Left kidney (tissue), 1 donor: ENCODE measurements at regions not wholly inside any gene's neighbourhood (a gene's known extent, or its start where the extent isn't known, plus 50 kb on each side); places are given as distances from the start of the nearest gene placed in this dataset.
"Not testable (repeated sequence)": the region's sequence is repeated elsewhere in the genome, so short reads cannot be mapped to it uniquely, and the experiment has no call there.

Experiments
- DNase-seq: peaks from one replicate; pipeline ENCODE4 v3.0.0-alpha.2; 2013

- no peak for DNase-seq
Observed at GRCh38 chr18:997499-997898, 92.8 kb downstream of the ADCYAP1 start.

DNA sequence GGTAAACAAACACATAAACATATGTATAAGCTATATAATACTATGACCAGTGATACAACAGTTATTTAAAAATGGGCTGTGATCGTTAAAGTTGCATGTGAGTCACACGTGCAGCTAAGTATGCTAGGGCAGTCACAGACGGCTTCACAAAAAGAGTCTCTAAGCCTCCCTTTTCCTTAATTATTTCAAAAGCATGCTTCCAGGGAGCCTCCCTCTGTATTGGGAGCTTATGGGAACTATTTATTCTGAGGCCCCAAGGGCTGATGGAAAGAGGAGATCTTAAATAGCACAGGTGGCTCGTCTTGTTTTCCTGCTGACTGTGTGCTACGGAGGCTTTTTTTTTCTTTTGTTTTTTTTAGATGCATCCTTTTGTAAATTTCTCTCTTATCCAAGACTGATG is 94.3 kb downstream of the ADCYAP1 start:
- no peak for DNase-seq

DNA sequence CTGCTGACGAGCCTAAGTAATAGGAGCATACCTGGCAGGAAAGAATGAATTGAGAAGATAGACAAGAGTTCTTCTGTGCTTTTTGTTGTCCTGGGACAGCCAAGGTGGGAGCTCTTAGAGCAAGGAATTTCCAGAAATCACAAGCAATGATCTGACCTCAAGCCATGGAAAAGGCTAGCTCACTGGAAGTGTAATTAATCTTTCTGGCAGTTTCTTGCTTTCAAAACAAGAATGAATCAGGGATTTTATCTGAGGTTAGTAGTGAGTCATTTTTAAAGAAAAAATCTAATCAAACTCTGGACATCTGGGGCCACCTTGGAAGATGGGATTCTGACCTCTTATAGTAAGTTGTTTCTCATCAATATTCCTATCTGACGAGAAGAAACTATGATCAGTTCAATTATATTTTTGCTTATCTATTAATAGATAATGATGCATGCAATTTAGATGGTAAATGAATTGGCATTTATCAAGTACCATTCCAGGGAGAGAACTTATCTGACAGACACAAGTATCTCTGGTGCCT is 98.0 kb downstream of the ADCYAP1 start:
- DNase-seq: no peak

DNA sequence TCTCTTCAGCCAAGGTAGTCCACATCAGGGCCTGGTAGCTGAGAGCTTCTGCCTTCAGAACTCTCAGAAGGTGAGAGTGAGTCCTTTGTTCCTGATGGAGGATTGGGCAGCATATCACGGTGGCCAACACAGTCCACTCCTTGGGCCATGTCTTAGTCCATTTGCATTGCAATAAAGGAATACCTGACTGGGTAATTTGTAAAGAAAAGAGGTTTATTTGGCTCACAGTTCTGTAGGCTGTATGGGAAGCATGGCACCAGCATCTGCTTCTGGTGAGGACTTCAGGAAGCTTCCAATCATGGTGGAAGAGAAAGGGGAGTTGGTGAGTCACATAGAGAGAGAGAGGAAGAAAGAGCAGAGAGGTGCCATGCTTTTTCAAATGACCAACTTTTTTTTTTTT is 98.8 kb downstream of the ADCYAP1 start:
- DNase-seq: no peak

DNA sequence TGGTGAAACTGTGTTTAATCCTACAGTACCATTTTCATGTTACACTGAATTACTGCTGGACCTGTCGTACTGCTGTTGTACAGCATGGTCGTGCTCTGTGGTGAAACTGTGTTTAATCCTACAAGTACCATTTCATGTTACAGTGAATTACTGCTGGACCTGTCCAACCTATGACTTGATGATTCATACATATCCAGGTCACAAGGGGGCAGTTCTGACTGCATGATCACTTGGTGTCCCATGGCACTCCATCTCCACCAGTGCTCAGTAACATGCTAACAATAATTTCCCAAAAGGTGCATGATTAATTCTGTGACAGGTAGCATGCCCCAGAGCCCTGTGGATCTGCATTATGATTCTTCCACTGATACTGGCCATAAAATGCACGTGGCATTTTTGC is 101.6 kb downstream of the ADCYAP1 start:
- no peak for DNase-seq

DNA sequence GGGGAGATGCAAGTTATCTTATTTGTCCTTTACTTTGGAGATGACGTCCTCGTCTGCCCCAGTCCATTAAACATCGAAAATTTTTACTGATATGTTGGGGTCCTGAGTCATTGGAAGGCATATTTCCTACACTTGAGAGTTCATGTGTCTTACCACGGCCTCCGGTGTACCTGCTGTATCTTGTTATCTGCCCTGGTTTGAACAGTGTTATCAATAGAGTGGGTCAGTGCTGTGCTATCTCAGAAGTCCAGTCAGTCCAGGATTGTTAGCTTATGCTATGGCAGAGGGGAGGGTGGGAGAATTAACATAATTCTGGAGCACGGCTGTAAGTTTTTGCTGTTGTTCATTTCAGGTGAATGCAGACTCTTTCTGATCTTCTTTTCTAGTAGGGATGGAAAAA is 102.3 kb downstream of the ADCYAP1 start:
- DNase-seq: no peak

- DNase-seq: no peak
Observed at GRCh38 chr18:1011349-1011748, 106.7 kb downstream of the ADCYAP1 start.

- DNase-seq: no peak
Observed at GRCh38 chr18:1012775-1013174, 108.1 kb downstream of the ADCYAP1 start.

DNA sequence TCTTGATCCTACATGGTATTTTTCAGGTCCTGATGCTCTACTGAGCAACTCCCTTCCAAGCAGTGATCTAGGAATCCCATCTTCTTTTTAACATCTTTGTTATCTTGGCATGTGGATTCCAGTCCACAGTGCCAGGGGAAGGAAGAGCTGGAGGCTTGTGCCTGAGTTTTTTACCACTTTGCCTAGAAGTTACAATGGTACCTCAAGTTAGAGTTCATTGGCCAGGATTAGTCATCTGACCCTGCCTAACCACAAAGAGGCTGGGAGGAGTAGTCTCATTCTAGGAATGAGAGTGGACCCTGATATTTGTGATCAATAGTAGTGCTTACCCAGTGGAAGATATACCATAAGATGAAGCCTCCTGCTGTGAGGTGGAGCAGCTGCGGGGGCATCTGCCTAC is 109.3 kb downstream of the ADCYAP1 start:
- no peak for DNase-seq

- no peak for DNase-seq
Observed at GRCh38 chr18:1014509-1014908, 109.8 kb downstream of the ADCYAP1 start.

GRCh38 chr18:1014951-1015624 is 110.4 kb downstream of the ADCYAP1 start:
- DNase-seq: no peak

DNA sequence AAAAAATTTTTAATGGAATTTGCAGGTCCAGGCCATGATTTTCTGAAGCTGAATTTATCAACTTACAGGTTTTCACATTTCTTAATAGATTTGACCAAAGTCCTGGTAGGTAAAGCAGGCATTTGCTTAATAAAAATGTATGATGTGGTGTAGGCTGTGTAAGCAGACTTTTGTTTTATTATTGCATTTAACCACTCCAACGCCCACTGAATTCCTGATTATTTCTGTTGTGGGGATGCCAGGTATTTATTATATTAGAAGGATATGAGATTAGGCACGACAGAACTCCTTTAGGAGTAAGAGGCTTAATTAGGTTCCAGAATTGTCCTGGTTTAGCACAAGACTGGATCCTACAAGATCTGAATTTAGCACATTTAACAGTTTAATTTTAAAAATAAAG is 111.1 kb downstream of the ADCYAP1 start:
- DNase-seq: no peak

- no peak for DNase-seq
Observed at GRCh38 chr18:1017227-1018058, 112.8 kb downstream of the ADCYAP1 start.

GRCh38 chr18:1018181-1018681 is 113.6 kb downstream of the ADCYAP1 start:
- no peak for DNase-seq

GRCh38 chr18:1019191-1019590 is 114.5 kb downstream of the ADCYAP1 start:
- DNase-seq: no peak

GRCh38 chr18:1020731-1021344 is 116.2 kb downstream of the ADCYAP1 start:
- DNase-seq: no peak

- no peak for DNase-seq
Observed at GRCh38 chr18:1026930-1027329, 122.3 kb downstream of the ADCYAP1 start.

GRCh38 chr18:1033092-1033491 is 128.4 kb downstream of the ADCYAP1 start:
- not testable (repeated sequence) for DNase-seq

DNA sequence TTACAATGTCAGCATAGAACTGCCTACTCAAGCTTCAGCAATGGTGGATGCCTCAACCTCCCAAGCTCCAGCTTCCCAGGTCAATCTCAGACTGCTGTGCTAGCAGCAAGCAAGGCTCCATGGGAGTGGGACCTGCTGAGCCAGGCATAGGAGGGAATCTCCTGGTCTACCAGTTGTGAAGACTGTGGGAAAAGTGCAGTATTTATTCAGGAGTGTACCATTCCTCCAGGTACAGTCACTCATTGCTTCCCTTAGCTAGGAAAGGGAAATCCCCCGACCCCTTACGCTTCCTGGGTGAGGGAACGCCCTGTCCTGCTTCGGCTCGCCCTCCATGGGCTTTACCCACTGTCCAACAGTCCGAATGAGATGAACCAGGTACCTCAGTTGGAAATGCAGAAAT is 130.3 kb downstream of the ADCYAP1 start:
- DNase-seq: no peak

GRCh38 chr18:1036926-1037325 is 132.3 kb downstream of the ADCYAP1 start:
- no peak for DNase-seq

DNA sequence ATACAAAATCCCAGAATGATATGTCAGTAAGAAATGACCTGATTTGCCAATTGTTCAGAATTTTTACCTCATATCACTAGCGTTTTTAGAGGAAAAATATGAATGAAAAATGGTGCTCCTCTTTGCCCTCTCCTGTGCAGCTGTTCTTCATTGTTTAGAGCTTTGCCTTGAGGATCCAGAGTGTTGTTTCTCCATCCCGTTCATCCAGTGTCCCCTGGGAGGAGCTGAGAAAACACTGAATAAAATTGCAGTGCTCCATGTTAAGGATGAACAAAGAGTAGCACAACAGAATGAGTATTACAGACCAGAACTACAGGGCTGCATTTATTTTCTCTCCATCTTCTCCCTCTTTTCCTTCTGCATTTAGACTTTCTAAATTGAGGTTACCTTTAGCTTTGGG is 133.1 kb downstream of the ADCYAP1 start:
- no peak for DNase-seq

GRCh38 chr18:1039421-1039820 is 134.8 kb downstream of the ADCYAP1 start:
- DNase-seq: no peak

DNA sequence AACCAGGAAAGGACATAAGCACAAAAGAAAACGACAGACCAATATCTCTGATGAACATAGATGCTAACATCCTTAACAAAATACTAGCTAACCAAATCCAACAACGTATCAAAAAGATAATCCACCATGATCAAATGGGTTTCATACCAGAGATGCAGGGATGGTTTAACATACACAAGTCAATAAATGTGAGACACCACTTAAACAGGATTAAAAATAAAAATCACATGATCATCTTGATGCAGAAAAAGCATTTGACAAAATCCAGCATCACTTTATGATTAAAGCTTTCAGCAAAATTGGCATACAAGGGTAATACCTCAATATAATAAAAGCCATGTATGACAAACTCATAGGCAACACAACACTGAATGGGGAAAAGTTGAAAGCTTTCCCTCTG is 138.4 kb downstream of the ADCYAP1 start:
- DNase-seq: not testable (repeated sequence)
